HL-60/S4 (cell line): ENCODE measurements at regions not wholly inside any gene's neighbourhood (a gene's known extent, or its start where the extent isn't known, plus 50 kb on each side); places are given as distances from the start of the nearest gene placed in this dataset.

Source experiments
- in situ Hi-C: fragments of 300-500 bp; cut with MboI; formaldehyde crosslinking; loops from 2 replicates; pipeline ENCODE4 v1.14.3; 2022; ENCODE audit warnings: low sequenced_read_pairs

GRCh38 chr4:12881945-12882584, 602.1 kb downstream of the RAB28 start:
- in situ Hi-C loops, result no loop called here

GRCh38 chr4:12880844-12881243, 603.3 kb downstream of the RAB28 start:
- in situ Hi-C loops, result no loop called here

GRCh38 chr4:12879496-12879895, 604.6 kb downstream of the RAB28 start:
- in situ Hi-C loops, result no loop called here

- in situ Hi-C loops, result no loop called here
These were observed 608.4 kb downstream of the RAB28 start for GRCh38 chr4:12875640-12876243.

- in situ Hi-C loops, result no loop called here
These were observed 610.8 kb downstream of the RAB28 start for GRCh38 chr4:12873351-12873750.

- in situ Hi-C loops, result no loop called here
These were observed 622.7 kb downstream of the RAB28 start for GRCh38 chr4:12861422-12861821.

GRCh38 chr4:12852338-12853307, 631.5 kb downstream of the RAB28 start:
- in situ Hi-C loops, result no loop called here

GRCh38 chr4:12846368-12846767, 637.8 kb downstream of the RAB28 start:
- in situ Hi-C loops, result loop anchor here (25.0 kb wide), 1 partner anchor 716 kb away; no protein-coding TSS in a partner anchor

- in situ Hi-C loops, result loop anchor here (25.0 kb wide), 1 partner anchor 718 kb away; no protein-coding TSS in a partner anchor
These were observed 640.0 kb downstream of the RAB28 start for GRCh38 chr4:12844141-12844540.

GRCh38 chr4:12827966-12828365, 656.2 kb downstream of the RAB28 start:
- in situ Hi-C loops, result loop anchor here (25.0 kb wide), 1 partner anchor 734 kb away; no protein-coding TSS in a partner anchor

- in situ Hi-C loops, result no loop called here
These were observed 692.6 kb downstream of the RAB28 start for GRCh38 chr4:12791536-12791935.

GRCh38 chr4:12787261-12787660, 696.9 kb downstream of the RAB28 start:
- in situ Hi-C loops, result no loop called here

- in situ Hi-C loops, result no loop called here
These were observed 705.4 kb downstream of the RAB28 start for GRCh38 chr4:12778706-12779105.

GRCh38 chr4:12778191-12778590, 705.9 kb downstream of the RAB28 start:
- in situ Hi-C loops, result no loop called here

GRCh38 chr4:12770351-12770750, 713.8 kb downstream of the RAB28 start:
- in situ Hi-C loops, result no loop called here

GRCh38 chr4:12761694-12762093, 722.4 kb downstream of the RAB28 start:
- in situ Hi-C loops, result no loop called here

- in situ Hi-C loops, result no loop called here
These were observed 737.0 kb downstream of the RAB28 start for GRCh38 chr4:12747154-12747553.

GRCh38 chr4:12746221-12746620, 737.9 kb downstream of the RAB28 start:
- in situ Hi-C loops, result no loop called here

- in situ Hi-C loops, result no loop called here
These were observed 749.6 kb downstream of the RAB28 start for GRCh38 chr4:12734586-12734985.

GRCh38 chr4:12729384-12729783, 754.8 kb downstream of the RAB28 start:
- in situ Hi-C loops, result loop anchor here (10.0 kb wide), 1 partner anchor 815 kb away; the partner anchor contains the start of gene NKX3-2

GRCh38 chr4:12724510-12724909, 759.6 kb downstream of the RAB28 start:
- in situ Hi-C loops, result loop anchor here (10.0 kb wide), 1 partner anchor 820 kb away; the partner anchor contains the start of gene NKX3-2
